ENCODE measurements at regions not wholly inside any gene's neighbourhood (a gene's known extent, or its start where the extent isn't known, plus 50 kb on each side); places are given as distances from the start of the nearest gene placed in this dataset.
"Not testable (repeated sequence)": the region's sequence is repeated elsewhere in the genome, so short reads cannot be mapped to it uniquely, and the experiment has no call there.

GRCh38 chr15:44899775-44900174 lies 56.7 kb upstream of the TERB2 start:
- not testable (repeated sequence) for TF ChIP-seq CTCF (IDR thresholded peaks at IDR 0.05; ENCODE audit: poor library complexity); EZH2 (IDR thresholded peaks at IDR 0.05; ENCODE audit: borderline replicate concordance)
